HG03095 (cell line): ENCODE measurements at regions not wholly inside any gene's neighbourhood (a gene's known extent, or its start where the extent isn't known, plus 50 kb on each side); places are given as distances from the start of the nearest gene placed in this dataset.

Experiments used
- ATAC-seq: cut with Tn5 transposase; IDR thresholded peaks from one replicate; pipeline ENCODE4 v1.9.1; 2021; ENCODE audit warnings: moderate library complexity; ENCODE audit not compliant: unreplicated experiment

DNA sequence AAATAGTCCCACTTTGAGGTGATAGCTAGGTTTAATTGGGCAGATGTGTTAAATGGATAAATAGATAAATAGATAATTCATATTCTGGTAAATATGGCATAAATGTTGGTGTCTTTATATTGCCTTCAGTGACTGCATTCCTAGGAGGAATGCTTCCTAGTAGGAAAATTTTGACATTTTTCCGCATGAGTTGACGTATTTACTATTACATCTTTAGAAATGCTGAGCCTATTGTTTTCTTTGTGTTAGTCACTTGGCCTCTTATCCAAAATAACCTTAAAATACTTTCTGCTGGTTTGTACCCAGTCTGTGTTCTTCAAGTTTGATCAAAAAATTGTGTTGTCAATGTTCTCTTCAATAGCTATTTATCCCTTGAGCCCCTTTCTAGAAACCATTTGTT, 495.6 kb upstream of the ZEB2 start:
- ATAC-seq: no peak

DNA sequence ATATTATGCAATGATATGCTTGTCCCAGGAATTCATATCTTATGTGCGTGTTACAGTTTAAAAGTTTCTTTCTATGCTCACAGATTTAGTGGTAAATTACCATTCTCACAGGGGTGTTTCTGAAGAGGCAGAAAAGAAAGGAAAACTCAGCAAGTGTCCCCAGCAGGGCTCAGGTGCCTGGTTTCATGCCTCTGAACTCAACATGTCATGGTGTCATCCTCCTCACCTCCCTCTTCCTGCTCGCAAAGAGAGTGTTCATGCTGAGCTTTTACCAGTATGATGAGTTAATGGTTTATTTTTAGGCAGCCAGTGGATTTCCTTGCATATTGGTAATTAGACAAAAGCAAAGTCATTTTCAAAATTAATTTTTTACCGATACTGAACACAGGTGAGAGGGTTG, 492.9 kb upstream of the ZEB2 start:
- ATAC-seq: no peak

DNA sequence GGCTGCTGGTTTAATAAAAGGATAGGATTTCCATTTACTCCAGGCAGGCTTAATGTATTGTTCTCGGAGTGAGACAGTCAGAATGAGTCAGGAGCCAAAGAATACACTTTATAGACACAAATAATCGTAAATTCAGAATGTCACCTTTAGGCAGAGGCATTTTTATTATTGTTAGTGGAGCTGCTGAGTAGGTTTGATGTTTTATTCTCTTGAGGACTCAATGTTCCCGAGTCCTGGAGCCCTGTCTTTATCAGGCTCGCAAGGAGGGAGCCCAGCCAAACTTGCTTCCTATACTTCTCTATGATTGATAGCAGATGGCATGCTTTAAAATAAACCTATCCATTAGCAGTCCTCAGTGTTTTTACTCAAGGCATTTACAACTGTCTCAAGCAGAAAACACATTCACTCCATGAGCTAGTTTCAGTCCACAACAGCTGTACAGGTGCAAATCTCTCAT, 492.3 kb upstream of the ZEB2 start:
- no peak for ATAC-seq

DNA sequence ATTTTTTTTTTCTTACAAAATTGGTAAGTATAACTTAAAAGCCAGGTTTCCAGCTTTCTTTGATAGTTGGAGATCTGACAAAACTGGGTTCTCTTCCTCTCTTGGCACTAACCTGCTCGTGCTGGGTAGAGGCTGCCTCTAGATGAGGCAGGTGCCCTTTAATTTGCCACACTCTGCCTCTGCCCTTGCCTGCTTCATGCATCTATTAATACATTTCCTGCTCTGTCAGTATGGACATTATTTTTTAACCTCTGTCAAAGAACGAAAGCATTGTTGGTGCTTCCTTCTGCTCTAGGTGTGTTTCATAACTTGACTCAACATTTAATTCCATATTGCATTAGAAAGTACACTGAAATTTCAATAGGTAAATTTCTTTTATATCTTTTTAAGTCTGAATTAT, 490.7 kb upstream of the ZEB2 start:
- ATAC-seq: no peak

DNA sequence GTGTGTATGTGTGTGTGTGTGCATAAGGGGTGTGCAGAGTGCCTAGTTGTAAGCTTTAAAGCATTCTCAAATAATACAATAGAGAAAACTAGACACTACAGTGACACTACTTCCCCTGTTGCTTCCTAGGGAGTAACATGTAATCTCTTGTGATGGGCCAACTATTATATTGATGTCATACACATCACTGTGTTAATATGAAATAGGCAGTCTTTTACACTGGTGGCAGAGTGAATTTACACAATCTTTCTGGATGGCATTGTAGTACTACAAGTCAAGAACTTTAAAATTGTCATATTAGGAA, 488.0 kb upstream of the ZEB2 start:
- ATAC-seq: no peak

DNA sequence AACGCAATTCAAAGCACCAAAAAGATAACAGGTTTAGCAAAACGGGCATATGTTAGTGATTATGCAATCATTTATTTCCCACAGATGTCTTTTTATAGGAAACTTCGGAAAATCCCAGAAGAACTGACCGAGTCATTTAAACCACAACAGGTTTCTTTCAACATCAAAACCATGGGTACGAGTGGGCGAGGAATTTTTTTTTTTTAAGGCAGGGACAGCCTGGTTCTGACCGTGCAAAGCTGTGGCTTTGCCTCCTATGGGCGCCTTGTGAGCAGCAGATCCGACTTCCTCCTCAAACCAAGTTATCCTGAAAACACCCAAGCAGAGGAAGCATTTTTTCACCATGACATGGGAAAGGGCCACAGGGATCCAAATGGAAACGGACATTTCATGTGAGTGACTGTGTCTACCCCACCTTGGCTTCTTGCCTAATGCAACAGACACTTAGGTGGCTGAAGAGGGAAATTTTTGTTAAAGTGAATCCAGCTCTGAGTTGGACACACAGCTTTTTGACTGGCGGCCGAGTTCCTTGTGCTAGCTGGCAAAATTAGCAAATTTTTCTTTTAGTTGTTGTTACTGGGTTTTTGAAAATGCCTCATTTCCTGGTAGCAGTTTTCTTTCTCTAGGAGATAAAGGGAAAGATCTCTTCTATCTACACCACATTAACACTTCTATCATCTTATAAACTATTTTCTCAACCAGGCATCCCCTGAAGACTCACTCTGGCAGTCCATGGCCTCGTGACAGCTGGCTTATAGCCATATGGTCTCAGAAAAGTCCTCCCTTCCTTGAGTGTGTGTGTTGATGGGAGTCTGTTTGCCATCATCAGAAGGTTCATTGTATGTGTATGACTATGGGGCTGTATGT, 487.4 kb upstream of the ZEB2 start:
- no peak for ATAC-seq

DNA sequence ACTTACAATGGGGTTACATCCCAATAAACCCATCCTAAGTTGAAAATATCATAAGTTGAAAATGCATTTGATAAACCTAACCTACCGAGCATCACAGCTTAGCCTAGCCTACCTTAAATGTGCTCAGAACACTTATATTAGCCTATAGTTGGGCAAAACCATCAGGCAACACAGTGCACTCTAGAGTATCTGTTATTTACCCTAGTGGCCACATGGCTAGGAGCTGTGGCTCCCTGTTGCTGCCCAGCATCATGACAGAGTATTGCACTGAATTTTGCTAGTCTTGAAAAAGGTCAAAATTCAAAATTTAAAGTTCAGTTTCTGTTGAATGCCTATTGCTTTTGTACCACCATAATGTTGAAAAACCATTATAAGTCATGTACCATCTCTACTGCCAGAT, 482.7 kb upstream of the ZEB2 start:
- no peak for ATAC-seq

DNA sequence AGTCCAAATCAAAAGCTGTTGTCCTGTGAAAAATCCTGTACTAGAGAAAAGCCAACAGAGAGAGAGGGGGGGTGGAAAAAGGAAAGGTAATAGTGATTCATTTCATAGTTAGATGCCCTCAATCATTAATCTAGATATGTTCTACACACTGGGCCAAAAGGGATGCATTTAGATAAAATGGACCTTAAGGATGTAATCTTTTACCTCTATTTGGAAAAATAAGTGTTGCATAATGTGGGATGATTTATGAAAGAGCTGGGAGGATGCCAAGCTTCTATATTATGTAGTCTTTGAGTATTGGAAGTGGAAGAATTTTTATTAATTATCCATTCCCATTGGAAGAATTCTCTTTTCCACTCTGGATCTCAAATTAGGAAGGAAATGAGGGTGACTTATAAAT, 480.5 kb upstream of the ZEB2 start:
- ATAC-seq: no peak

DNA sequence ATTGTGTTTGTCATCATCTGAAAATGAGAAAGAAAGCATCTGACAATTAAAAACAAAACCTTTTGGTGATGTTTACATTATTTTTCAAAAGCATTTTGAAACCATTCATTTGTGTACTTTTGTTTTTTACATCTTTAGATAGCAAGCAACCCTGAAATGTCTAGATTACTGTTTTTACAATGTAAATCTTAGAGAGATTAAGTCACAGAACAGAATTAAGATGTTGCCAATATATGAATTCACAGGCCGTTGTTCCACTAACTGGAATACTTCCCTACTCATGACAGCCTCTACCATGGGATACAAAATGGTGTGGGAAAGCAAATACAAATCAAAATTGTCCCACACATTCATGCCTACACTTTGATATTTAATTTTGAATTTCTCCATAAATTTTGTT, 480.0 kb upstream of the ZEB2 start:
- no peak for ATAC-seq

DNA sequence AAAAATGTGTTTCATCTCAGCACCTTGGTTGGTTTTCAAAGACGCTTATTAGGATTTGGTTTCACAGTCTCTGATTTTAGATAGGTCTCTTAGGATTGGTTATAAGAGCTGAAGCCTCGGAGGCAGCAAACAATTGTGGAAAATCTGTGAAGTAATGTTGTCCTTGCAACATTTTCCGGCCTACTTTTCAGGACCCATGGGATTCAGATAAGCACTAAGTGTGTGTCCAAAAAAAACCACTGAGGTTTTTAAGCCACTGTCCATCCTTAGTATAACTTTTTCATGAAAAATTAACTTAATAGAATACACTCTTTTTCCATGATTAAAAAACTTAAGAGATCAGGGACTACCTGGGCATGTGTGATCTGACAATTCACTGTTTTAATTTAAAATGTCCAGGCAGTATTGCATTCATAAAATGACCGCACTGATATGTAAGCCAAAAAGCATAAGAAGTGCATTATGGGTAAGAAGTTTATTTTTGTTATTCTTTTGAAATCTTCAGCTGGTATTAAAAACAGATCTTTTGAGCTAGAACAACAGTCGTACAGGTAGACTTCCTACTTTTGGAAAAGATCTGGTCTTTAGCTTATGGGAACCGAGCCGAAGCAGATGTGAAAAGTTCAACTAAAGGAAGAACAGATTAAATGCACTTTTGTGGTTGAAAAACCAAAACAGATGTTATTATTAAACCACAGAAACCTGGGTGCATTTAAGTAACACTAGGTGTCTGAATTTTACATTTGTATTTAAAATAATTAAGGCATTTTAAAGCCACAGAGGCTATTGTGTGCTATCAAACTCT, 479.4 kb upstream of the ZEB2 start:
- no peak for ATAC-seq

DNA sequence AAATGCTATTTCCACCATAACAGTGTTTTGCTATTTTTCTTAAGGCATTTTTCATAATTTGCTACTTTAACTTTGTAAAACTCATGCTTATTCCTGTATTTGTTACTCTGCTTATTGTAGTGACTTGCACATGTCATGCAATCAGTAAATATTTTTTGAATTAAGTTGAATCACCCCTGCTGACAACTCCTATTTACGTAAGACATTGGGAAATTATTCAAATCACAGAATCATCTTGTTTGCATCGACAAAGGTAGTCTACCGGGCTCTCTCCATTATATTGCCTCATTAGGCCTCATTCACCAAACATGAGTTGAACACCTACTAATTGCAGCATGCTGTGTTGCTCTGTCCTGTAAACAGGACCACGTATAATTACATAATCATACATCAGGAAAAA, 478.5 kb upstream of the ZEB2 start:
- ATAC-seq: no peak

DNA sequence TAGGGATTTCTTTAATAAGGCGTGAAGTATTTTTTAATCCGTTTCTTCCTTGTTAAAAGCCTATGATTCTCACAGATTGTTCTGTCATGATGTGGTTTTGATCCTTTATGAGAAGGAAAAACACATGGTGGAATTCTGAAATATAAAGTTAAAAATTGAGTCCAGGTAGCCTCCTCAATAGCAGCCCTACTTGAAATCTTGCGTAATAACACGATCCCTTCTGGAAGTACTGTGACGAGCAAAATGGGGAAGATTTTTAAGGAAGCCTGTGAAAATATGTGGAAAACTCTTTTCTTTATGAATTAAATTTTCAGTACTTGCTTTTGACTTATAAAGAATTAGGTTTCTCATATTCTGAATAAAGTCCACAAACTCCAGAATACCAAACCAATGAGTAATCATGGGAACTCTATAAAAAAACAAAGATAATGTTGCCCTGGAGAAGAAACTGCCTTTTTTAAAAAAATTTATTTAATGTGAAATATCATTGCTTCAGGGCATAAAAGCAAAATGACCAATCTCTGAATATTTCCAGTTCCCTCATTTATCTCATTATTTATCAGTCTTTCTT, 476.4 kb upstream of the ZEB2 start:
- no peak for ATAC-seq

DNA sequence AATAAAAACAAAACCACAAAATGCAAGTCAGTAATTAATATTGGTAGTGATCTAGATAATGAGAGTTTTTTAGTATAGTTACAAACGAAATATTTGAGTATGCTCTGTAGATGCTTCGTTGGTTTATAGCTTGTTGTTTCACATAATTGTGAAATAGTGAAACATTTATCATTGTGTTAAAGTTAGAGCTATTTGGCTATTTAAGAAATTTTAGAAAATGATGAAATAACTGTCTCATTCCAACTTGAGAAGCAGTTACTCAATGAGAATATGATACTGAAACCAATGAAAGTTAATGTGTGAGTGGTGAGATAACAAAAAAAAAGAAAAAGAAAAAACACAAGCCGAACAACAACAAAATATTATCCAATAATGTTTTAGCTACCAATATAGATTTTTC, 475.6 kb upstream of the ZEB2 start:
- ATAC-seq: no peak

DNA sequence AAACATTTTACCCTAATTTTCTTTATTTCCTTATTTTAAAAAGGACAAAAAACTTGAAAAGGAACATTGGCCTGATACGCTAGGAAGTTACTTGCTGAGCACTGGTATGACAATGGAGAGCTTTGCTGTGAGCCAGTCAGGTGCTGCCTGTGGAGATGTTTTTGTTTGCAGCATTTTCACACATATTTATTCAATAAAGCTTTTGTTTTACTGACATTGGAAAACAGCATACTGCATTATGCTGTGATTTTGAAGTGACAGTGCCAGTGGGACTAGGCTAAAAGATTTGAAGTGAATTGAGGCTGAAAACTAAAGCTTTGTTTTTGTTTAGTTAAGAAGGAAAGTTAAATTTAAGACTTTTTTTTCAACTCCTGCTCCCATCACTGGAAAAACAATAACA, 470.7 kb upstream of the ZEB2 start:
- no peak for ATAC-seq

DNA sequence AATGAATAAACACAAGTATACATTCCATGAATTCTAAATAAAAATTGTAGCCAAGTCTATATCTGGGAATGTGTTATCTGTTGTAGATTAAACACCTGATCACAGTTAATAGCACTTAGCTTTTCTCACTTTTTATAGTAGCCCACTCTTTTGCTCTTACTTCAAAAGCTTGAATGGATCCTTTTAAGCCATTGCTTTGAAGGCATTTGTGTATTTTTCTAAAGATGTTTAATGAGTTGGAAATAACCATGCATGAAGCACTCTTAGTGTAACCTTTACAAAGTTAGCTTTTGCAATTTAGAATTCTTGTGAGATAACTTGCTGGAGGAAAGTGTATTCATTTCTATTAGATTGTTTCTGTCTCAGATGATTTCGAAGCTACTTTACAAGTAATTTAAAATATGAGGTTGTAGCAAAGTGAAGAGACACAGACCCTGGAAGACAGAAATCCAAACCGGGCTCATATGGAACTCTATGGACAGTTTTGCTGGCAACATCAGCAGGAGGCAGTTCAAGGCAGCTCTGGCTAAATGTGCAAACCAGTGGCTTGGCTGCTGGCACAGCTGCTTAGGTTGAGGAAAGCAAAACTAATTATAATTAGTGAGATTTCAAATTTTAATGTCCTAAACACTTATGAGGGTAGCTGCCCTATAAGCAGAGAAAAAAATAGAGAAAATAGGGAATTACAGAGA, 469.8 kb upstream of the ZEB2 start:
- ATAC-seq: no peak

DNA sequence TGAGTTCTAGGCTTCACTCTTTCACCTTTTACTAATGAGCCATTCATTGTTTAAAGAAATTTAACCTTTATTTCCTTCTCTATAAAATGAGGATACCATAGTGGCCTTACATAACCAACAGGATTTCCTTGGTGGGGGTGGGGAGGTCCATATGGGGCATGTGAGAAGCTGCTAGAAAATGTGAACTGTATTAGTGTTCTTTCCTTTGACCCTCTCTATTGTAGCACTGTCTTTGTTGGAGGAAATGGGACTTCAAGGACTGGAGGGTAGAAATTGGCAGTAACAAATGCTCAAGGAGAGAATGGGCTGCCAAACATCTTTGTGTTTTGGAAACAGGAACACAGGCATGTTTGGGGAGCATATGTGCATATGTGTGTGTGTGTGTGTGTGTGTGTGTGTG, 468.7 kb upstream of the ZEB2 start:
- ATAC-seq: no peak

DNA sequence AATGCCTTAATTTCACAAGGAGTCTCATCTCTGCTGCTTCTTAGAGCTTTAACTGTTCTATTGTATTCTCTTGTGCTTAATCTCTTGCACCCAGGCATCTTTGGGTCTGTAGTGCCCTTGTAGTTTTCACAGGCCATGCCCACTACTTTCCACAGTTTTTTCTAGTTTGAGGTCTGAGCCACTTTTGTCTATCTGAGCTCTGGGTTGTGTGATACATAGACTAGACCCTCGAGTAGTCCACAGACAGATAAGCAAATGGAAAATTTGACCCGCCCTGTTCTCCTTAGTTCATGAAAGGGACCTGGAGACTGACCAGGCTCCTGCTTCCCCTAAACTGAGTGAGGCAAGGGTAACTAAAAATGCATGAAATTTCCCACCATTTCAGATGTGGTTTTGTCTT, 466.8 kb upstream of the ZEB2 start:
- ATAC-seq: no peak

DNA sequence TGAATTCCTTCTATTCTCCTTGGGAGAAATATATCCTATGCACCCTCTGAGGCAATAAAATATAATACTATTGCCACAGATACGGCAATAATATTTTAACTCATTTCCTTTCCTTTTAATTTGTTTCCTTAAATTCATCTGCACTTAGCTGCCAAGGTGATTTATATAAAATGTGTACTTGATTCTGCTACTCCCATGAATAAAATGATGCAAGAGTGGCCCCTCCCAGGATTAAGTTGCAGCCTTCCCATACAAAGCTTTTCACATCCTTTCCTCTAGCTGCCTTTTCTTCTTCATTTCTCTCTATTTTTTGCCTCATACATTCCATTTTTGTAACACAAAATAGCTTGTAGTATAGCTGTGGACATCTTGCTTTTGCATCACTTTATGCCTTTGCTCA, 464.1 kb upstream of the ZEB2 start:
- no peak for ATAC-seq

DNA sequence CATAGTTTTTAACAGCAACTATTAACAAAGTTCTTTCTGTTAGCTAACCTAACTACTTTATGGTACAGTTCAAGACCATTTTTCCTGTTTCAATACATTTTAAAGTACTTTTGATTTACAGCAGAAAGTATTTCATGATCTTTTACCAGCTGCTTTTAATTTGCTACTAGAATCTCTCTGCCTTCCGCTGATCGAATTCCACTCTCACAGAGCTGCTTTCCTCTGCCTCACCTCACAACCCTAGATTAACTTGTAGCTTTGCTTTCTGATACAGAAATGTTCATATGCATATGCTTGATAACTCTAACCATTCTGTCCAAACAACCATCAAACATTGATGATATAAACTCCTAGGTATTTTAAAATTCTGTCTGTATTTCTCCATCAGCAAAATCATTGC, 463.2 kb upstream of the ZEB2 start:
- ATAC-seq: no peak

DNA sequence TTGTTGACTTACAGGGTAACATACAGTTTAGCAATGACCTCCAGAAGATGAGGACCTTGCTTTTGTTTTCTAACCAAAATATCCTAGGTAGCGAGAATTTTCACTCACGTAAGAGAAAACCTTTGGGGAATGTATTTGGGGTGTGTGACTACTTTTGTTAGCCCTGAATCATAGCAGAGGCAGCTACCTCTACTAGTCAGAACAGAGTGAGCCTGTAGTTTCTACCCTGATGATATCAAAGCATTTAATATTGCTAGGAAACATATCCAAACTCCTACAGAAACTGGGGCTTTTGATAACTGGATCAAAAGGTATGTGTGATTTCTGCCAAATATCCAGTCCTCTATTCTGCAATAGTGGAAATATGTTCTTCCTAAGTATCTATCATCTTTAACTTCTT, 462.6 kb upstream of the ZEB2 start:
- ATAC-seq: no peak

DNA sequence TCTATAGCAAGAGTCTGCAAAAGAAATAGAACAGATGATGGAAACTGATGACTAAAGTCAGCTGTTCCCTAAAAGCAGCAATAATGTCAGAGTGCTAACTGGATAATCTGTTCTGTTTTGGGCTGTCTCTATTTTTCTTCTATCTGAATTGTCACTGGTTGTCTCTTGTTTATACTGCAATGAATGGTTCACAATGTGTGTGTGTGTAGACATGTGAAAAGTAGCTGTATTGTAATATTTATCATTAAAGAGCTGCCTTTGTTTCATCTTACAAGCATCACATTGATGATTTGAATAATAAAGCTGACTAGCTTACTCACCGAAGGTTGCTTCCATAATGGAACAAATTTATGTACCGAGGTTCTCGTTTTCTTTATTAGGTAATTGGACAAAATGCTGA, 456.0 kb upstream of the ZEB2 start:
- ATAC-seq: no peak

DNA sequence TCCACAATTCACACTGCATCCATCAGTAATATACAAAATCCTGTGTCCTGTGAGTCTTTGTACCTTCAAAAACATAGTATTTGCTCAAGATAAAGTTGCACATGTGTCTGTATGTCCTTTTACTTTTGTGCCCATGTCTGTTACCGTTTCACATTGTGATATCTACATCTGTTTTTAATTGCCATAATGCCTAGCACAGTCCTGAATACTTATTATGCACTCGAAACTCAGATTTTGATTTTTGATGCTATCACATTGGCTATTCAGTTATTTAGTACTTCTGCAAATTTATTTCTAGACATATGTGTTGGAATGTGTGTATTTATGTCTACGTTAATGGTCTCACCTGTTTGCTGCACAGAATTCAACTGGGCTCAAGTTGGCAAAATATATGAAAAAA, 452.8 kb upstream of the ZEB2 start:
- no peak for ATAC-seq
